RWPE2 (cell line): ENCODE measurements at regions not wholly inside any gene's neighbourhood (a gene's known extent, or its start where the extent isn't known, plus 50 kb on each side); places are given as distances from the start of the nearest gene placed in this dataset.
A peak's percentile ranks its signal among the peaks of the same experiment; 100 is the strongest.

Source experiments
- ATAC-seq: fragments of 200-7000 bp; cut with Tn5 transposase; 3 replicates; pipeline ENCODE4 v1.9.1; 2021; ENCODE audit warnings: low read depth
- DNase-seq: peaks from one replicate; pipeline ENCODE4 v3.0.0-alpha.2; 2020; ENCODE audit warnings: low spot score
- H3K27ac ChIP-seq: fragments of 450-650 bp; 2 replicates; pipeline ENCODE4 v1.5.1; 2017; ENCODE audit warnings: mild to moderate bottlenecking; ENCODE audit not compliant: poor library complexity, severe bottlenecking
- H3K27me3 ChIP-seq: fragments of 250-450 bp; sonication (Bioruptor Pico); 2 replicates; pipeline ENCODE4 v1.5.1; 2021; ENCODE audit warnings: mild to moderate bottlenecking, moderate library complexity; ENCODE audit not compliant: insufficient read depth, poor library complexity, severe bottlenecking
- H3K36me3 ChIP-seq: fragments of 250-450 bp; sonication (Bioruptor Pico); 2 replicates; pipeline ENCODE4 v1.5.1; 2020; ENCODE audit warnings: low read depth, mild to moderate bottlenecking, moderate library complexity
- H3K4me1 ChIP-seq: fragments of 250-450 bp; sonication (Bioruptor Pico); 2 replicates; pipeline ENCODE4 v1.5.1; 2021; ENCODE audit warnings: mild to moderate bottlenecking, moderate library complexity; ENCODE audit not compliant: insufficient read depth, poor library complexity, severe bottlenecking
- H3K4me3 ChIP-seq: fragments of 250-450 bp; sonication (Bioruptor Pico); 2 replicates; pipeline ENCODE4 v1.5.1; 2021; ENCODE audit warnings: mild to moderate bottlenecking, moderate library complexity; ENCODE audit not compliant: severe bottlenecking
- H3K9me3 ChIP-seq: fragments of 250-450 bp; sonication (Bioruptor Pico); 2 replicates; pipeline ENCODE4 v1.5.1; 2021; ENCODE audit warnings: mild to moderate bottlenecking, moderate library complexity; ENCODE audit not compliant: severe bottlenecking
- CTCF ChIP-seq: fragments of 450-650 bp; IDR thresholded peaks from one replicate; pipeline ENCODE4 v1.5.1; 2017; ENCODE audit warnings: mild to moderate bottlenecking, moderate library complexity; ENCODE audit not compliant: poor library complexity, severe bottlenecking

- H3K4me3 ChIP-seq: no peak overlapping the region
- DNase-seq (no peak), ATAC-seq (no peak)
- no peaks in the 10 kb centered on the region for H3K27me3 ChIP-seq
- no peak for TF ChIP-seq CTCF
- no peak overlapping the region for H3K27ac ChIP-seq
- H3K36me3 ChIP-seq: no peaks in the 10 kb centered on the region
- H3K9me3 ChIP-seq: no peaks in the 10 kb centered on the region
- H3K4me1 ChIP-seq: peaks cover 19% of the 10 kb centered on the region
Observed at GRCh38 chr22:45071618-45072017, 61.8 kb upstream of the PHF21B start.

- Histone ChIP-seq H3K27ac (no peak overlapping the region), H3K27me3 (peaks cover 4% of the 10 kb centered on the region), H3K4me3 (no peak overlapping the region), H3K36me3 (no peaks in the 10 kb centered on the region), H3K9me3 (no peaks in the 10 kb centered on the region), H3K4me1 (peaks cover 19% of the 10 kb centered on the region)
- TF ChIP-seq CTCF: no peak
- DNase-seq (peak; percentile 92), ATAC-seq (peak; percentile 91)
Observed at GRCh38 chr22:45072322-45072903, 62.6 kb upstream of the PHF21B start.

- Histone ChIP-seq H3K9me3 (no peaks in the 10 kb centered on the region), H3K4me1 (peaks cover 19% of the 10 kb centered on the region), H3K27ac (no peak overlapping the region), H3K27me3 (peaks cover 11% of the 10 kb centered on the region), H3K4me3 (no peak overlapping the region), H3K36me3 (no peaks in the 10 kb centered on the region)
- ATAC-seq (no peak), DNase-seq (no peak)
- TF ChIP-seq CTCF: no peak
Observed at GRCh38 chr22:45073064-45073463, 63.3 kb upstream of the PHF21B start.

- Histone ChIP-seq H3K9me3 (no peaks in the 10 kb centered on the region), H3K27ac (no peak overlapping the region), H3K36me3 (no peaks in the 10 kb centered on the region), H3K4me1 (peaks cover 9% of the 10 kb centered on the region), H3K4me3 (no peak overlapping the region), H3K27me3 (peaks cover 18% of the 10 kb centered on the region)
- no peak for ATAC-seq
- no peak for TF ChIP-seq CTCF
- no peak for DNase-seq
Observed at GRCh38 chr22:45077286-45077685, 67.5 kb upstream of the PHF21B start.

- no peak for ATAC-seq
- Histone ChIP-seq H3K27me3 (peaks cover 18% of the 10 kb centered on the region), H3K36me3 (no peaks in the 10 kb centered on the region), H3K9me3 (no peaks in the 10 kb centered on the region), H3K4me1 (peaks cover 4% of the 10 kb centered on the region), H3K4me3 (no peak overlapping the region), H3K27ac (no peak overlapping the region)
- DNase-seq: no peak
- no peak for TF ChIP-seq CTCF
Observed at GRCh38 chr22:45077826-45078334, 68.1 kb upstream of the PHF21B start.
